HG02623 (cell line): ENCODE measurements at regions not wholly inside any gene's neighbourhood (a gene's known extent, or its start where the extent isn't known, plus 50 kb on each side); places are given as distances from the start of the nearest gene placed in this dataset.

Source experiments
- ATAC-seq: cut with Tn5 transposase; IDR thresholded peaks from one replicate; pipeline ENCODE4 v1.9.1; 2021; ENCODE audit warnings: moderate library complexity; ENCODE audit not compliant: unreplicated experiment

- no peak for ATAC-seq
Observed at GRCh38 chr9:14434158-14434504, 120.2 kb upstream of the NFIB start.

- ATAC-seq = no peak
Observed at GRCh38 chr9:14433351-14434157, 119.6 kb upstream of the NFIB start.

DNA sequence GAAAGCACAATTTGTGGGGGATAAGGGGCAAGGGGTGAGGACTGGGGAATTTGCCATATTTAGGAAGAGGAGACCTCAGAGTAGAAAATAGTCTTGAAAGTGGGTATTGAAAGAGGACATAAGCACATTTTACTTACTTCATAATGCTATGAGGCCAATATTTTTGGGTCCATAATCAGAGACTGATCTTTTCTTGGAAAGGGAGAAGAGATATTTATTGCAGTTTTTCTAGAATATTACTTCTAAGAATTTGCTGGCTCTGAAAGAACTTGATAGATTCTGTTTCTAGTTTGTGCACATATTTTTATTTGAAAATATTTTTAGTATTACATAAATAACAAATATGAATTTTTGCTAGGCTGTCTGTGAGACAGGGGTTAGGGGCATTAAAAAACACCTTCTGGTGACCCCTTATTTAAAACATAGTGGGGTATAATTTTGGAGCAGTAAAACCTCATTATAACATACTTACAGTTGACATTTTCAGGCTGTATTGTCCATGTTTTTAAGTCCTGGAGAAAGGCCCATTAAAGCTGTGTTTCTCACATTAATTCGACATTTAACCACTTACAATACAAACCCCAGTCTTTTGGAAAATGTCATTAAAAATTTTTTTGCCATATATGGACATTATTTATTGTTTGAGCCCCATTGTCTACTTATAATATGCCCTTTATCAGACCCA lies 118.9 kb upstream of the NFIB start:
- ATAC-seq = no peak

- peak; percentile 53 for ATAC-seq
Observed at GRCh38 chr9:14428781-14429230, 114.9 kb upstream of the NFIB start.

GRCh38 chr9:14427419-14427818 lies 113.5 kb upstream of the NFIB start:
- no peak for ATAC-seq

- ATAC-seq = no peak
Observed at GRCh38 chr9:14424983-14425382, 111.0 kb upstream of the NFIB start.

DNA sequence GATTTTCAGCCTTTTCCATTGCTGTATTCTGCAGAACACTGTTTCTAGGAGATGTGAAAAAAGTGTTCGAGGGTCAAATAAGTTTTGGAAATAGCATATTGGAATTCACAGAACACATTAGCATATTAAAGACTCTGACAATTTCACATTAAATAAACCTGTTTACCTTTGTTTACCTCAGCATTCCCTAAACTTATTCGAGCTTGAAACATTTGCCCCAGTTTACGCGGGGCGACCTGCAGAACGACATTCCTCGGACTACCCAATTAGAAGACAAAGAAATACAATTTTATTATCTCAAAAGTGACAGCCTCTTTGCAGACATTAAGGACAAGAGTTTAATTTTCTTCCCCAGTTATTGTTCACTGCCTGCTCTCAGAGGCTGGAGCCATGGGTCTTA lies 110.3 kb upstream of the NFIB start:
- no peak for ATAC-seq

DNA sequence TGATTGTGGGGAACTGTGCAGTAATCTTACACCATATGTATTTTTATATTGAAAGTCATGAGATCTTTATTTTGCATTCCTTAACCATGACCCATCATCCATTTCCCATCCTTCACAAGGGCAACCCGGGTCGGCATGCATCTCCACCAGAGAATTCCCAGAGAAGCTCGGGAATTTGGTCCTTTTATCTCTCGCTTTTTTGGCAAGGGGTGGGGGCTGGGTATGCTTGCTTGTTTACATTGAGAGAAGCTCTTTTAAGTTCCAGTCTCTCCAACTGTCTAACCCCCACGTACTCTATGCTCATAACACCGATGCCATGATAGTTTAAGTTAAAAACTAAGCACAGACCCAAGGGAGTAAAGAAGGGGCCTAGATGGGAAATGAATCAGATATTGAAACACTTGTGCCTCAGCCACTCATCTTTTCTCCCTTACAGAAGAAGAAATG lies 109.9 kb upstream of the NFIB start:
- no peak for ATAC-seq

DNA sequence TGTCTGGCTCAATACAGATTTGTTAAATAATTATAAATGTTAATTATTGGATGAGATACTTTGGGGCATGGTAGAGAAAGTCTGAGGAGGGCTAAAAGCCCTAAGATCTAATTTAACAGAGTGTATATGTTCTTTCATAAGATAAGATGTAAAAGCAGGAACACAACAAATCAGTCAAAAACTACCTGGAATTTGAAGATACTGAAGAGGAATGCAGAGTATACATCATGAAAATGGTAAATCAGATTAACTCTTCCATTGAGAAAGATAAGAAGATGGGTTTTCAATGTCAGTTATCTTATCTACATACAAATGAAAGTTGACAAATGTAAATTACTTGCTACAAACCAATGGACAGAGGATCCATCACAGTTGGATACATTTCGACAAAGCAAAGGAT lies 107.3 kb upstream of the NFIB start:
- ATAC-seq = no peak

DNA sequence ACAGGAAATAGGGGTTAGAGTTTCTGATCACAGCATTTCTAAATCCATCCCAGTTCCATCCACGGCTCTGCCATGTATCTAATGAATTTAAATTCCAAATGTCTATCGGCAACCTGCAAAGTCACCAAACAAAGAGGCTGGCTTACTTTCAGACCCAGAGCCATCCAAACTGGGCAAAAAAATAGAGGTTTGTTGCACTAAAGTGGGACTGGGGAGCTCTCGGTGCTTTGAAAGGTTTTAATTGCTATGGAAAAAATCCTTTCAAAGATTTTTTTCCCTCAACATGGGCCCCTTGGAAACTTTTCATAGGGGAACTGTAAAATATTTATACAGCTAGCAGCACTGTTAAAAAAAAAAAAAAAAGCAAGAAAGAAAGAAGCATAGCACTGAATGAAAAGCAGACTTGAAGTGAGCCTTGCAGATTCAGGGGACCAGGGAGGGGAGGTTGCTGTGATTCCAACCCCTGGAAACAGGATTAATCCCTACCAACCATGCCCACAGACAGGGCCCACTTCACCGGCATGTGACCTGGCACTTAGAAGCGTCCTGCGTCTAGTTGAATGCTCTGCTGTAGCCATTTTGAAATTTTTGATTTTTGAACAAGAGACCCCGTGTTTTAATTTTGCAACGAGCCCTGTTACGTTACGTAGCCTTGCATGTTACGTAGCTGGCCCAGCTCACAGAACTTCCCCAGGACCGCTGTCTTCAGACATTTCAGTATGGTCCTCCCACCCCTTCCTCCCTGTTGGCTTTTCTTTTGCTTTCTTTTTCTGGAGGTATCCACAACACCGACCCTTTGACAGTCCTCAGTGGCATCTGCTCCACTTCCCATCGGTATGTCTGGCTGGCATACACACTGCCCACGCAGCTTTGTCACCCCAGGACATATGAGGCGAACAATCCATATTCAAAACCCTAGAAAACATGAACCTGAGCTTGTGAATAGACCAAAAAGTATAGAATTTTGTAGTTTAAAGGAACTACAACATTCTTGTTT lies 105.3 kb upstream of the NFIB start:
- ATAC-seq = no peak

DNA sequence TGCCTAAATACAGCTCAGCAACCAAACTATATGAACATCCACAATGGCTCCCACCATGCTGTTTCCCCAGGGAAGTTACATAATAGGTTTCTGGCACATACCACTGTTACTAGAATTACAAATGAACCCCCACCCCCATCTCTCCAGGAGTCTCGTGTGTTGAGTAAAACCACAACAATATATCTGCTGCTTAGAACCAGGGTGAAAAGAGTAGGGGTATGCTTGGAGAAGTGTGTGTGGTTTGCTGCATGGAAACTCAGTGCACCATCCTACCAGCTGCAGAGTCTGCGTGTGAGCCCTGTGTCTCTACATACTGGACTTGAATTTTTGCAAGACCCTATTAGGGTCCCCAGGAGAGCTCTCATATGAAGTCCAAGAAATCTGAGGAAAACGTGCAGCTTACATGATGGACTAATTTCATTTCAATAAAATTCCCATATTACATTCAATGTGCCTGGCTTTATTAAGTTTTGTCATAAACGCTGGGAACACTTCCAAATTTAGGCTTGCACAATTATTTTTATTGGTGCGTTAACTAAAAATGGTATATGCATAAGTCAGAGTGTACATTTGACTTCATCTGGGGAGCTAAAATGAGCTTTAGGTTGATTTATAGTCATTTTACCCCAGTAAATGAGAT lies 104.5 kb upstream of the NFIB start:
- ATAC-seq = no peak

- ATAC-seq = no peak
Observed at GRCh38 chr9:14417237-14417636, 103.3 kb upstream of the NFIB start.

DNA sequence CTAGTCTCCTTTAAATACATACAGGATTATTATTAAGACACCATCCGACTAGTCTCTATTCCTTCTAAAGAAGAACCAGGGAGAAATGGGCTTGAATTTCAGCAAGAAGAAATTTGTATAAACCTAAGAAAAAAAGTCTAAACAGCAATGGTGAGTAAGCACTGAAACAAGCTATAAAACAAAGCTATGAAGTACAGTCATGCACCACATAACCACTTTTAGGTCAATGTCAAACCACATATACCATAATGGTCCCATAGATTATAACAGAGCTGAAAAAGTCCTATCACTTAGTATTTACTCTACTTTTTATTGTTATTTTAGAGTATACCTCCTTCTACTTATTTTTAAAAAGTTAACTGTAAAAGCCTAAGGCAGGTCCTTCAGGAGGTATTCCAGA lies 102.0 kb upstream of the NFIB start:
- ATAC-seq = no peak

- ATAC-seq = no peak
Observed at GRCh38 chr9:14413812-14414211, 99.9 kb upstream of the NFIB start.

- no peak for ATAC-seq
Observed at GRCh38 chr9:14412775-14413174, 98.8 kb upstream of the NFIB start.

GRCh38 chr9:14406463-14406862 lies 92.5 kb upstream of the NFIB start:
- no peak for ATAC-seq

- ATAC-seq = no peak
Observed at GRCh38 chr9:14405176-14405706, 91.3 kb upstream of the NFIB start.

DNA sequence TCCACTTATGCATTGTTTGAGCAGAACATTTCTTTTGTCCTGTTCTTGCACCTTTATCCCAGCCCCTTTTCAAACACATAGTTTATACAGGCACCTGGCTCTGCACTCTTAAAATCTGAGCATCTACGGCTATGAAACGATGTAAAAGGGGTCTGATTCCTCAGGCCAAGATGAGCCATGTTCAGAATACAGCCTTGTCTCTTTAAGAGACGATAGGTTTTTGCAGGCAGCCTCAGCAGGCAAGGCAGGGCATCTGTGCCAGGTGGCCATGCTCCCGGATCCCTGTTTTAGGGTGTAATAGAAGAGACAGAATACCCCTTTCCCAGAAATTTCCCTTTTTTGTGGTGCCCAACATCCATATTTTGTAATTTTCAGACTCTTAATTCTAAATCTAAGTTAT lies 89.1 kb upstream of the NFIB start:
- no peak for ATAC-seq

GRCh38 chr9:14402583-14402982 lies 88.6 kb upstream of the NFIB start:
- no peak for ATAC-seq

DNA sequence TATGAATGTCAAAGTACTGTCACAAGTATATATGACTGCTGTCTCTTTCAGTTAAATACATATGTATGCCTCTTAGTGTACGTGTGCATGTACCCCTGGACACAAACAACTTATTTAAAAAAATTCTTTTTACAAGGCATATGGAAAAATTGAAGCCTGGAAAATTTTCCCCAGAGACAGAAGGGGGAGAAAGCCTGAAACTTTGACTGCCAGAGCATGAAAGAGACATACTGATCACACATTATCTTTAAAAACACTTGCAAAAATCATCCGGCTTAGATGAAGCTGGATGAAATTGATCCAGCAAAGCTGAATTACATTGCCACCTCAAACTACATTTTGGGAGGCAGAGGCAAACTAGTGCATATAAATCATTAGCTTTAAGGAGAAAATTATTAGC lies 88.0 kb upstream of the NFIB start:
- ATAC-seq = no peak

GRCh38 chr9:14400658-14400995 lies 86.7 kb upstream of the NFIB start:
- ATAC-seq = no peak
